Heart left ventricle (tissue), 16 donors: ENCODE measurements at regions not wholly inside any gene's neighbourhood (a gene's known extent, or its start where the extent isn't known, plus 50 kb on each side); places are given as distances from the start of the nearest gene placed in this dataset.

Experiments
- ATAC-seq, 4 donors: fragments of 200-7000 bp; cut with Tn5 transposase; one replicate each; pipeline ENCODE4 v1.9.1; 2020 to 2022; ENCODE audit warnings: moderate library complexity in 4 of 4, mild to moderate bottlenecking in 3 of 4, moderate number of reproducible peaks in 1 of 4
- DNase-seq, 5 donors: peaks; one replicate each; pipeline ENCODE4 v3.0.0-alpha.2; 2020
- H3K27ac ChIP-seq, 12 donors: fragments of 200-600 bp; sonication (generic) in 4 of 12; one replicate each; pipeline versions ENCODE4 v1.5.0 to v1.8.0; 2016 to 2022; ENCODE audit warnings: mild to moderate bottlenecking in 2 of 12
- H3K27me3 ChIP-seq, 9 donors: fragments of 200-600 bp; sonication (generic) in 2 of 9; one replicate each; pipeline versions ENCODE4 v1.5.1 to v1.8.0; 2016 to 2022; ENCODE audit warnings: mild to moderate bottlenecking in 3 of 9
- H3K36me3 ChIP-seq, 9 donors: fragments of 200-600 bp; sonication (generic) in 2 of 9; one replicate each; pipeline versions ENCODE4 v1.5.0 to v1.8.0; 2018 to 2022; ENCODE audit warnings: mild to moderate bottlenecking in 2 of 9
- H3K4me1 ChIP-seq, 12 donors: fragments of 200-600 bp; sonication (generic) in 4 of 12; one replicate each; pipeline versions ENCODE4 v1.5.0 to v1.8.0; 2016 to 2022; ENCODE audit warnings: mild to moderate bottlenecking in 3 of 12
- H3K4me3 ChIP-seq, 12 donors: fragments of 200-600 bp; sonication (generic) in 4 of 12; one replicate each; pipeline versions ENCODE4 v1.5.0 to v1.8.0; 2017 to 2022; ENCODE audit warnings: mild to moderate bottlenecking in 9 of 12, moderate library complexity in 4 of 12
- H3K9me3 ChIP-seq, 12 donors: fragments of 200-600 bp; sonication (generic) in 4 of 12; one replicate each; pipeline versions ENCODE4 v1.5.0 to v1.8.0; 2016 to 2022; ENCODE audit warnings: mild to moderate bottlenecking in 1 of 12
- CTCF ChIP-seq, 12 donors: fragments of 200-600 bp; sonication (generic) in 4 of 12; IDR thresholded peaks; one replicate each; pipeline versions ENCODE4 v1.5.0 to v1.8.0; 2018 to 2022; ENCODE audit warnings: antibody characterized with exemption in 12 of 12, mild to moderate bottlenecking in 5 of 12
- POLR2A ChIP-seq, 2 donors: fragments of 450-650 bp; IDR thresholded peaks; one replicate each; pipeline ENCODE4 v1.6.1; 2017; ENCODE audit warnings: antibody characterized with exemption in 2 of 2, mild to moderate bottlenecking in 2 of 2, moderate library complexity in 2 of 2
- WGBS, 4 donors: extraction: QIAGEN DNeasy Blood & Tissue Kit in 2 of 4; methylation state at CpG; one replicate each; pipeline versions ENCODE4 v1.1.5 to v1.1.7; 2013 to 2018; 5-methylcytosine and 5-hydroxymethylcytosine counted together
- intact Hi-C, 10 donors: fragments of 100-400 bp; cut with DNase I; formaldehyde crosslinking; loops; one replicate each; pipeline versions ENCODE4 v1.11.1 to v1.14.2; 2022
- donor health status: ischemic (EF 13 %, LVEDD 7.1; RV severe dilation, severe dysfunction).
- donor health status: healthy with polysubstance abuse.
- donor health status: DM: no; HTN: yes; CAD: no.
- donor health status: DM: no; HTN: no; CAD: no.
- donor health status: ischemic (EF 25% LVEDD 6.9; RV normal size, moderate dysfunction).
- donor health status: ischemic (EF 25% LVEDD 5.7; RV mildly dilated, moderate dysfunction).
- donor health status: healthy.
- donor health status: DM: yes; HTN: yes; CAD: no.
- donor health status: ischemic (EF 35%, LVEDD 5.7; RV mildly dilated, moderate dysfunction).
- donor health status: nonischemic (EF 11% LVEDD 7.7; RV severe dilation, severe dysfunction).
- donor health status: DM: yes; HTN: yes; CAD: no.
- donor health status: PGD.
- donor health status: ischemic (EF 29% LVEDD 5.4; RV normal size, mild dysfunction).
- donor health status: nonischemic (EF 23%, LVEDD 6.1; RV moderate dilation, normal function).

- Histone ChIP-seq H3K9me3 (no peaks in the 10 kb centered on the region), H3K4me1 (peaks cover 0 to 14% (median 0%) of the 10 kb centered on the region in 12 donors), H3K36me3 (no peaks in the 10 kb centered on the region), H3K27ac (no peak overlapping the region), H3K4me3 (no peak overlapping the region), H3K27me3 (no peaks in the 10 kb centered on the region)
- TF ChIP-seq POLR2A (IDR thresholded peaks at IDR 0.05), result no peak
- DNase-seq (no peak), ATAC-seq (peak; percentile 32 to 78 (median 68))
- intact Hi-C loops, result no loop called here
- 57 to 77% (median 63%) methylated on average over 1 of the region's 1 CpG for WGBS, 4 donors
Observed at GRCh38 chr4:24322511-24322910, 261.8 kb downstream of the DHX15 start.

GRCh38 chr4:24321616-24322015 lies 262.7 kb downstream of the DHX15 start:
- intact Hi-C loops, result no loop called here
- ATAC-seq, result no peak

GRCh38 chr4:24321131-24321530 lies 263.2 kb downstream of the DHX15 start:
- no peaks in the 10 kb centered on the region for H3K9me3 ChIP-seq
- no peaks in the 10 kb centered on the region for H3K27me3 ChIP-seq
- WGBS, 4 donors, result 53 to 58% (median 55%) methylated on average over 6 of the region's 6 CpGs
- TF ChIP-seq CTCF (IDR thresholded peaks at IDR 0.05) (no peak), POLR2A (IDR thresholded peaks at IDR 0.05) (no peak)
- no peak overlapping the region for H3K4me3 ChIP-seq
- DNase-seq (no peak), ATAC-seq (peak in 2 of 4 donors; percentile 45 to 62)
- no peak overlapping the region for H3K27ac ChIP-seq
- peaks cover 0 to 14% (median 0%) of the 10 kb centered on the region in 12 donors for H3K4me1 ChIP-seq
- H3K36me3 ChIP-seq, result no peaks in the 10 kb centered on the region
- intact Hi-C loops, result no loop called here

More at GRCh38 chr4:24321616-24322015, 262.7 kb downstream of the DHX15 start:
- Histone ChIP-seq H3K4me3 (no peak overlapping the region), H3K27ac (no peak overlapping the region), H3K4me1 (peaks cover 0 to 14% (median 0%) of the 10 kb centered on the region in 12 donors), H3K36me3 (no peaks in the 10 kb centered on the region), H3K9me3 (no peaks in the 10 kb centered on the region), H3K27me3 (no peaks in the 10 kb centered on the region)
- no peak for TF ChIP-seq POLR2A (IDR thresholded peaks at IDR 0.05)
- no peak for TF ChIP-seq CTCF (IDR thresholded peaks at IDR 0.05)
- no peak for DNase-seq
- 62 to 74% (median 66%) methylated on average over 6 of the region's 6 CpGs for WGBS, 4 donors

- DNase-seq (no peak), ATAC-seq (no peak)
- H3K9me3 ChIP-seq, result no peaks in the 10 kb centered on the region
- no peak for TF ChIP-seq CTCF (IDR thresholded peaks at IDR 0.05)
- no peak for TF ChIP-seq POLR2A (IDR thresholded peaks at IDR 0.05)
- no peak overlapping the region for H3K27ac ChIP-seq
- H3K36me3 ChIP-seq, result no peaks in the 10 kb centered on the region
- 85 to 90% (median 88%) methylated on average over 5 of the region's 5 CpGs for WGBS, 4 donors
- H3K27me3 ChIP-seq, result no peaks in the 10 kb centered on the region
- intact Hi-C loops, result no loop called here
- no peak overlapping the region for H3K4me3 ChIP-seq
- peaks cover 0 to 14% (median 0%) of the 10 kb centered on the region in 12 donors for H3K4me1 ChIP-seq
Observed at GRCh38 chr4:24319387-24319786, 265.0 kb downstream of the DHX15 start.

- ATAC-seq (no peak), DNase-seq (no peak)
- Histone ChIP-seq H3K4me3 (no peak overlapping the region), H3K27me3 (no peaks in the 10 kb centered on the region), H3K36me3 (no peaks in the 10 kb centered on the region), H3K4me1 (peaks cover 0 to 7% (median 0%) of the 10 kb centered on the region in 12 donors), H3K27ac (no peak overlapping the region), H3K9me3 (no peaks in the 10 kb centered on the region)
- TF ChIP-seq CTCF (IDR thresholded peaks at IDR 0.05), result no peak
- no peak for TF ChIP-seq POLR2A (IDR thresholded peaks at IDR 0.05)
- WGBS, 4 donors, result 83 to 100% (median 94%) methylated on average over 1 of the region's 1 CpG
- intact Hi-C loops, result no loop called here
Observed at GRCh38 chr4:24315056-24315455, 269.3 kb downstream of the DHX15 start.
